HG03039 (cell line): ENCODE measurements at regions not wholly inside any gene's neighbourhood (a gene's known extent, or its start where the extent isn't known, plus 50 kb on each side); places are given as distances from the start of the nearest gene placed in this dataset.
"Not testable (repeated sequence)": the region's sequence is repeated elsewhere in the genome, so short reads cannot be mapped to it uniquely, and the experiment has no call there.

ENCODE experiments used
- ATAC-seq: cut with Tn5 transposase; IDR thresholded peaks from one replicate; pipeline ENCODE4 v1.9.1; 2021; ENCODE audit warnings: mild to moderate bottlenecking, moderate library complexity; ENCODE audit not compliant: unreplicated experiment

DNA sequence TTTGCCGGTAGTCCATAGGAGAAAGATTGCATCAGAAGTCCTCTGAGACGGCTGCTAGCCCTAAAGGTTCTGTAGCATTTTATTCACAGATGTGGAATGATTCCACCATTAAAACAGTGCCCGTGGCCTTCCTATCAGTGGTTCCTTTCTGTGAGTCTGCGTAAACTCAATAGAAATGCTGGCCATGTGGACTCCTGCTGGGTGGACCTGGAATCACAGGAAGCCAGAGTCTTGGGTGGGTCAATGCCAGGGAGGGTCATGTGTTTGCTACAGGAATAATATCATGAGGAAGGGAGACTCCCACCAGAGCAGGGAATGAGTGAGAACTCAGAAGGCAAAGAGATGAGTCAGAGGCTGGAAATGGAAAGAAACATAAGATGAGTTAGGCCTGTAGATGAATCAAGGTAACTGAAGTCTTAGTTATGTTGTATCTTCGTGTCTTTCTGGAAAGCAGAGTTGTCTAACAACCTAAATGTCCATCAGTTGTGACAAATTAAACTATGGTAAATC is 410.4 kb upstream of the AUTS2 start:
- no peak for ATAC-seq

DNA sequence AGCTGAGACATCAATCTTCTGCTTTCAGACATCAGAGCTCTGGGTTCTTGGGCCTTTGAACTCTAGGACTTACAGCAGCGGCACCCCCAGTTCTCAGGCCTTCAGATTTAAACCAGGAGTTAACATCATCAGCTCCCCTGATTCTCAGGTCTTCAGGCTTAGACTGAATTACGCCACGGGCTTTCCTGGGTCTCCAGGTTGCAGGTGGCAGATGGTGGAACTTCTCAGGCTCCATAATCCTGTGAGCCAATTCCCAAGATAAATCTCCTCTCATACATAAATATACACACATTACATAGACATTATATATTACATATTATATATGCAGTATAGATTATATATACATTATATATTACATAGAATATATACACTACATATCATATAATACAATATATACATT is 408.9 kb upstream of the AUTS2 start:
- no peak for ATAC-seq

DNA sequence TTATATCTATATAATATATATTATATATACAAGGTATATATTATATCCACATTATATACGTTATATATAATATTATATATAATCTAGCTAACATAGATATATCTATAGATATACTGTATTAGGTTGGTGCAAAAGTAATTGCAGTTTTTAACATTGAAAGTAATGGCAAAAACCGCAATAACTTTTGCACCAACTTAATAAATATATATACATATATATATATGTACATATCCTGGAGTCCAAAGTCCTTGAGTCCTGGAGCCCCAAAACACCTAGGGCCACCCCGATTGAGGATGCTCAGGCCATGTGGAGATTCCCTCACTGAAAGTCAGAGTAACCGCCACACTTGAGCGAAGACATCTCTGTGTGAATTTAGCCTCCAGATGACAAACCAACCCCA is 408.2 kb upstream of the AUTS2 start:
- no peak for ATAC-seq

DNA sequence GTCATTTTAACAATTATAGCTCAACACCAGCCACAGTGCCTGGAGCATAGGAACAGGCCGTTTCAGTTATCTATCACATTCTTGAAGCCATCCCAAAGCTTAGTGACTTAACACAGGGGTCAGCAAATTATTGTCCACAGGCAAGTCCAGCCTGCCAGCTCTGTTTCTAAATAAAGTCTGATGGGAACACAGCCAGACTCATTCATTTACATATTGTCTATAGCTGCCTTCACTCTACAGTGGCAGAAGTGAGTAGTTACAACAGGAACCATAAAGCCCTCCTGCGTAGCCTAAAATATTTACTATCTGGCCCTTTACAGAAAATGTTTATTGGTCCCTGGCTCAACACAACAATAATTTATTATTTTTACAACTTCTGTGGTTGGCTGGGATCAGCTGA is 407.5 kb upstream of the AUTS2 start:
- ATAC-seq, result no peak

DNA sequence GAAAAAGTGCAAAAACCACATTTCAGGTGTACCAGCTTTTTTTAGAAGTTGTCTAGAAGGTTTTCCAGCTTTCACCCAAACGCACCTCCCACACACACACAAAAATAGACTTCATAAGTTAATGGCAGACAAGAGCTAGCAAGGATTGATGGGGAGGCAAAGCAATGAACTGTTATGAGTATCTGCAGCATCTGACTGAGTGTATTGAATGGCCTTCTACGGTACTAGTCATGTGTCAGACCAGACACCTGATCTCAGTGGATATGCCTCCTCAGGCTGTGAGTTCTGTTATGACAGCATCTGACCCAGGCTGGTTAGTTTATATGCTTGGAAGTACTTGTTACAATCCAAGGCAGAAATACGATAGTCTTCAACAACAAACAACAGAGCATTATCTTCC is 406.1 kb upstream of the AUTS2 start:
- no peak for ATAC-seq

DNA sequence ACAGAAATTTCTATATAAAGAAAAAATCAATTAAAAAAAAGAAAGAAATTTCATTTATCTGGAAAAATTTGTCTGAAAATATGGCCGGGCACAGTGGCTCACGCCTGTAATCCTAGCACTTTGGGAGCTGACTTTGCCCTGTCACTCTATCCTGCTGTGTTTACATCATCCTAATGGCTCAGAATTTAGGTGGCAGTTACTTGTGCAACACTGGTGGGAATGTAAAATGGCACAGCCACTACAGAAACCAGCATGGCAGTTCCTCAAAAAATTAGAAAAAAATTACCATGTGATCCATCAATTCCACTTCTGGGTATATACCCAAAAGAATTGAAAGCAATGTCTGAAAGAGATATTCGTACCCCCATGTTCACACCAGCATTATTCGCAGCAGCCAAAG is 405.2 kb upstream of the AUTS2 start:
- ATAC-seq, result no peak

DNA sequence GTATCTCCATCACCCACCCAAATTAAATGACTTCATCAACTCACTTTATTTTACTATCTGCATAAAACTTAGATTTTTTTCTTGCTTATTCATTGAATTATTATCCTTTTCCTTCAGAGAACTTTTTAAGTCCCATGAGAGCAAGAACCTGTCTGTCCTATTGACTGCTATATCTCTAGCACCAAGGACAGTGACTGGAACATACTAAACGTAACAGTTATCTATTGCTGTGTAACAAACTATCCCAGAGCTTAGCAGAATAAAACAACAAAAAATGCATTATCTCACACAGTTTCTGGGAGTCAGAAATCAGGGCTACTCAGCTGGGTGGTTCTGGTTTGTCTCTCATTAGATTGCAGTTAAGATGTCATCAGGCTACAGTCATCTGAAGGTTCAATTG is 401.7 kb upstream of the AUTS2 start:
- no peak for ATAC-seq

DNA sequence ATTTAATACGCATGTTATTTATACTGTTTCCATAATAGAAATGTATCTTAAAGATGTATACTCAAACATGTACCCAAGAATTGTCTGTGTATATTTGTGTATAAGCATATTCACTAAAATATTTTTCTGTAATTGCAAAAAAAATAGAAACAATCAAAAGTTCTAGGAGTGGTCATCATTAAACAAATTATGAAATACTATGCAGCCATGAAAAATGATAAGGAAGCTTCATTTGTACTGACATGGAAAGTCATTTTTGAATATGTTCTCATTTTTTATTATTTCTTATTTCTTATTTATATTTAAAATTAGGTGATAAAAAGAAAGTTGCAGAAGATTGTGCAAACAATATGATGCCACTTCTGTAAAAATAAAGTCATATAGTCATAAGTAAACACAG is 400.0 kb upstream of the AUTS2 start:
- ATAC-seq, result no peak

DNA sequence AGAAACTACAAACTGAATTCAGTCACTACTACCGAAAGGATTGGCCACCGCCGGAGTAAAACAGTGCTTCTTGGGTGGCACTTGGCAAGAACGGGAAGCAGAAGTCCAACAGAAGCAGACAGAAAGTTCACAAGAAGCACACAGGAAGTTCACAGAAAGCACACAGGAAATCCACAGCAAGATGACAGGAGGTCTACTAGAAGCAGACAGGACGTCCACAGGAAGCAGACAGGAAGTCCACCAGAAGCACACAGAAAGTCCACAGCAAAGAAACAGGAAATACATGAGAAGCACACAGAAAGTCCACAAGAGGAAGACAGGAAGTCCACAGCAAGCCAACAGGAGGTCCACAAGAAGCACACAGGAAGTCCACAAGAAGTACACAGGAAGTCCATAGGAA is 399.2 kb upstream of the AUTS2 start:
- ATAC-seq, result no peak

DNA sequence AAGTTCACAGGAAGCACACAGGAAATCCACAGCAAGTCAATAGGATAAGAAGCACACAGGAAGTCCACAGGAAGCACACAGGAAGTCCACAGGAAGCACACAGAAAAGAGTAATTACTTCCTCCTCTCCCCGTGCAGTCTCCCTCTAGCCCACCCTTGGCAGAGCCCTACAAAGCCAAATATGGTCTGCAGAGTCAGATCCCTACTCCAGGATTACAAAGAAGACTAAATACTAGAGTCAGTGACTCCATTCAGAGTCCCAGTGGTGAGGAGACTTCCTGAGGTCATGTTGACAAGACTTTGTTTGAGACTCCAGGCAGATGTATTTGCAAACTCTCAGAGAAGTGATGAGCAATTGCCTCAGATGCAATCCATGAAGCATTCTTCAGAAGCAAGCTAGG is 398.6 kb upstream of the AUTS2 start:
- ATAC-seq, result no peak

DNA sequence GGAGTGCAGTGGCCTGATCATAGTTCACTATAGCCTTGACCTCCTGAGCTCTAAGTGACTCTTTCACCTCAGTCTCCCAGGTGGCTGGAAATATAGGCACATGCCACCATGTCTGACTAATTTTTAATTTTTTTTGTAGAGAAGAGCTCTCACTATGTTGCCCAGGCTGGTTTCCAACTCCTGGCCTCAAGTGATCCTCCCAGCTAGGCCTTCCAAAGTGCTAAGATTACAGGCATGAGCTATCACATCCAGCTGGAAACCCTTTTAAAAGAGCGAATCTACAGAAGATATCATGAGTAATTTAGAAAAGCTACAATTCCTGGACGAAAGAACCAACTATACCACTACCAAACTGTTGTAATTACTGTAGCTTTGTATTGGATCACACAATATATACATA is 394.4 kb upstream of the AUTS2 start:
- ATAC-seq, result no peak

DNA sequence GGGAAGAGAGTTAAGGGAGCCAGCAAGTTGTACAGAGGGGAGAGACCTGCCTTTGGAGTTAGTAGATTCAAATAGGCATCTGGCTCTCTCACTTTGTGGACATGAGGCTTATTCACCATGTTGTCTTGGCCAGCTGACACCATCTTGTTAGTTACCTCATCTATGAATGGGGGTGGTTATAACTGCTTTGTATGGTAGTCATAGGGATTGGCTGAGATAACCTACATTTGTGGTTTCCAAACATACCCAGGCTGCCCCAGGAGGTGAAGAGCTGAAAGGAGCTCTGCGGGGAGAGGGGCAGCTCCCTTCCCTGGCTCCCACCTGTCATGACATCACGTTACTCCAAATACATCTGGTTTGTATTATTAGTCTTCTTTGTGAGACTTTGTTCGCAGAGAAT is 393.3 kb upstream of the AUTS2 start:
- no peak for ATAC-seq

DNA sequence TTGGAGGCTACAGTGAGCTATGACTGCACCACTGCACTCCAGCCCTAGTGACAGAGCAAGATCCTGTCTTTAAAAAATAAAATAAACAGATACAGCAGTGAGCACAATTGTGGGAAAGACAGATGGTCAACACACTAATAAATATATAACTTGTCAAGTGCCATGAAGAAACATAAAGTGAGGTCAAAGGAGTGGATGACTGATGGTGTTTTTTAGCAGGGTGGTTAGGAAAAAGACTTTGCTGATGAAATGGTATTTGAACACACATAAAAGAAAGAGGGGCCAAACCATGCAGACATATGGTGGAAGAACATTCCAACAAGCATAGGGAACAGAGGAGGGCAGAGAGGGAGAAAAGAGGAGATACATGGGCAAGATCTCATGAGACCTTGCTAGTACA is 392.7 kb upstream of the AUTS2 start:
- ATAC-seq, result no peak

DNA sequence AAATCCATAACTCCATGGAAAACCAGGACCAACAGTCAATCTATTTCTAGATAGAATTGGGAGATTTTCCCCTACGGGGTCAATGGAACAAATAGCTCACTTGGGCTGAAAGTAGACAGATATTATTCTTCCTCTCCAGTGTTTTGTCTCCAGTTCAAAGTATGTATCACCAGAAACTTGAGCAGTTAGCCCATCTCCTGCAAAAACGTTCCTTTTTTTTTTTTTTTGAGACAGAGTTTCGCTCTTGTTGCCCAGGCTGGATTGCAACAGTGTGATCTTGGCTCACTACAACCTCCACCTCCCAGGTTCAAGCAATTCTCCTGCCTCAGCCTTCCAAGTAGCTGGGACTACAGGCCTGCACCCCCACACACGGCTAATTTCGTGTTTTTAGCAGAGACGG is 390.0 kb upstream of the AUTS2 start:
- no peak for ATAC-seq

DNA sequence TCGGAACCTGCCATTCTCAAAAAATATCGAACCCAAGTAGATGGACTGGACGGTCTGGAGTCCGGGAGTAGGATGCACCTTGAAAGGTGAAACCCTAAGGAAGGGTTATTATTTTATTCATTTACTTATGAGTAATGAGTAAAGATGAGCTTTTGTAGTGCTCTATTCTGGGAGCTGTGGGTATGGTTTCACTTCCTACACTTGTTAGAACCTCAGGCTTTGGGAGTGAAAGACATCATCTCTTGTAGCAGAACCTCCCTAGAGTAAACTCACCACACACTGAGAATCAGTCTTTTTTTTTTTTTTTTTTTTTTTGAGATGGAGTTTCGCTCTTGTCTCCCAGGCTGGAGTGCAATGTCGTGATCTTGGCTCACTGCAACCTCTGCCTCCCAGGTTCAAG is 389.4 kb upstream of the AUTS2 start:
- peak; percentile 92 for ATAC-seq

DNA sequence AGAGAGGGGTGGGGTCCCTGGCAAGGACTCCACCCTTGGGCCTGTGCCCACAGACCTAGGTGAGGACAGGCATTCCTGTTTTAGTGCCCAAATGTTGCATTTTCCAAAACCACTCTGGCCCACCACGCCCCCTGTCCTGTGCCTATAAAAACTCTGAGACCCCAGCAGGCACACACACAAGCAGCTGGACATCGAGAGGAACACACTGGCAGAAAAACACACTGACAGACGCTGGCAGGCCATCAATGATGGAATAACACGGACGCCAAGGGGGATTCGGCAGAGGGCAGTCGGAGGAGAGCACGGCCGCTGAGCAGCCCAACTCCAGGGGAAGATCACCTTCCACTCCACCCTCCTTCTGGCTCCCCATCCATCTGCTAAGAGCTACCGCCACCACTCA is 386.9 kb upstream of the AUTS2 start:
- ATAC-seq, result no peak

DNA sequence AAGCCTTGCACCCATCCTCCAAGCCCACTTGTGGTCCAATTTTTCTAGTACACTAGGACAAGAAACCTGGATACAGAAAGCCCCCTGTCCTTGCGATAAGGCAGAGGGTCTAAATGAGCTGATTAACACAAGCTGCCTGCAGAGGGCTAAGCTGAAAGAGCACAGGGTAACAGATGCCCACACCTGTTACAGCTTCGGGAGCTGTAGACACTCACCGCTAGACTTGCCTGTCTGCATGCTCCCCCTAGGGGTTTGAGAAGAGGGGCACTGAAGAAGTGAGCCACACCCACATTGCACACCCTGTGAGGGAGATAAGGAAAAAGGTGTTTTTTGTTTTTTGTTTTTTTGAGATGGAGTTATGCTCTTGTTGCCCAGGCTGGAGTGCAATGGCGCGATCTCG is 386.5 kb upstream of the AUTS2 start:
- ATAC-seq, result no peak

DNA sequence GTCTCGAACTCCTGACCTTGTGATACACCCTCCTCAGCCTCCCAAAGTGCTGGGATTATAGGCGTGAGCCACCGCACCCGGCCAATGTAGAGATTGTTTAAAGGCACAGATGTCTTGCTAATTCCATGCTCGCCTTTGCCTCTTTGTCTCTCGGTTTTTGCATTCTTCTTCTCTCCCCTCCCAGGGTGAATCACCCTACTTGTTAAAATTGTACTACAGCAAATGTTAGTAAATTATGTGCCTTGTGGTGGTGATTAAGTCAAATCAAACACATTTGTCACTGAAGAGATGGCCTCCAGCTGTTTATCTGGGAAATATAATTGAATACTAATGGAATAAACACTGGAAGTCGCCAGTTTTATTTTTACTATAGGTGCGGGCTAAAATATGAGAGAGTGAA is 384.4 kb upstream of the AUTS2 start:
- ATAC-seq, result no peak

DNA sequence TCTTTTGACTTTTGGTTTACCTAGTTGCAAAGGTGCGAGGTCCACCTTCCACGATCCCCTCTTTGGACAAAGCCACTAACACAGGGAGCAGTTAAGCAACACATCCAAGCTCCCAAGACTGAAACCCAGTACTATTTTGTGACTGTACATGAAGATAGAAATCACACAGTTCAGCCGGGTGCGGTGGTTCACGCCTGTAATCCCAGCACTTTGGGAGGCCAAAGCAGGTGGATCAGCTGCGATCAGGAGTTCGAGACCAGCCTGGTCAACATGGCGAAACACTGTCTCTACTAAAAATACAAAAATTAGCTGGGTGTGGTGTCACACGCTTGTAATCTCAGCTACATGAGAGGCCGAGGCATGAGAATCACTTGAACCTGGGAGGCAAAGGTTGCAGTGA is 382.8 kb upstream of the AUTS2 start:
- ATAC-seq, result not testable (repeated sequence)

DNA sequence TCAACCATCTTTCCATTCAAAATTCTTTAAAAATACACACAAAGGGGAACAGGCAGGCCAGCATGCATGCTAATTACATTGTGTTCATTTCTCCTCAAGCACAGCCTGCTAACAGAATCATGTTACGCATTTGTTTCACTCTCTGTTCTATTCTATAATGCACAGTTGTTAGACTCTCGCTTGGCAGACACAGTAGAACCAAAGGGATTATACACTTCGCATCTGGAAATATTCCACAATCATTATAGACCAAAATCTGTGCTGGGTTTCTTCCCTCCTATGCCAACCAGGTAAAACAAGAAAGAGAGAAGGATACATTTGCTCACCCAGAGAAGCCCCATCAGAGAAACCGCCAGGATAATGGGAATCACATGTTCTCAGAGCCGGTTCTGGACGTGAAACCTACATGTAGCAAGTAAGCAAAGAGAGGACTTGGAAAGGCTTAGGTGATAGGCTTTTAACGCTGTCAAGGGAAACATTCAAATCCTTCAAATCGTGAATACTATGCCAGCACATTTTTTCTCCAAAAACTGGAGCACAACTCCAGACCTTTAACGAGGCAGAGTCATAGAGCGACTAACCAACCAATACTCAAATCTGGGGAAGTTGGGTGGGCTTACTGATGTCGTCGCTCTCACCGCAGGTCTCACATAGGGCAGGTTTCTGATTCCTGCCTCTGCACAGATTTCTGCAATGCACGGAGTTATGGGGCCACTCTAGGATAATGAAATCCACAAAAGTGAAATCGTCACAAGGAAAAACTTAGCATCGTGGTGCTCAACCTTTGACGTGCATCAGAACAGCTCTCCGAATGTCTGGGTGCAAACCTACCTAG is 380.5 kb upstream of the AUTS2 start:
- ATAC-seq, result no peak

DNA sequence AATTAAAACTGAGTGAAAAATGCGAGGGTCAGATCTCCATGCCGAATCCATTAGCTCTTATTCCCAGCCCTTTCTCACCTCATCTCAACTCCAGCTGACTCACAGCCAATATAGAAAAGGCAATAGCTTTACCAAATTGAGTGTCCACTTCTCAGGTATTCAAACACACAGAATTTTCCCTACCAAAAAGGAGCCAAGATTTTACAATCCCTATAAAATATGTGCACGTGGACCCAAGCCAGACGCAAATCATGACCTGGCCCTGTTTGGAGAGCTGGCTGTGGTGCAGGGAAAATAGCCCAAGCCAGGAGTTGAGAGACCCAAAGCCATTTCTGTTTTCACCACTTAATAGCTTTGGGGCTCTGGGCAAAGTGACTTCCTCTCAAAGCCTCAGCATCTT is 379.7 kb upstream of the AUTS2 start:
- ATAC-seq, result no peak

DNA sequence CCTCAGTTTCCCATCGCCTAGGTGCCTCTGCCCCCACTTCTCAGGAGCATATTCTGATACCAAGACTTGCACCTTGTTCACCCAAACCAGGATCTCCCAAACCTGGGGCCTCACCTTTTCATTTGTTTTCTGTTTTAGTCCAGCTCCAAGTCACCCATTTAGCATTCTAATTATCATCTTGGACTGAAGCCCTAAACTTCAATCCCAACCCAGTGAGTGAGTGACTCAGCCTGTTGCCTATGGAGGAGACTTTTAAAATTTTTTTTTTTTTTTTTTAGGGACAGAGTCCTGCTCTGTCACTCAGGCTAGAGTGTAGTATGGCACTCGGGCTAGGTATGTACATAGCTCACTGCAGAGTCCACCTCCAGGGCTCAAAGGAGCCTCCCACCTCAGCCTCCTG is 378.9 kb upstream of the AUTS2 start:
- ATAC-seq, result no peak
